Peyer's patch (tissue), 4 donors: ENCODE measurements at regions not wholly inside any gene's neighbourhood (a gene's known extent, or its start where the extent isn't known, plus 50 kb on each side); places are given as distances from the start of the nearest gene placed in this dataset.

Source experiments
- CTCF ChIP-seq, 6 experiments: fragments of 450-650 bp in 4 of 6; fragments of 200-600 bp in 2 of 6; sonication (generic) in 1 of 6; IDR thresholded peaks; one replicate each; pipeline ENCODE4 v1.5.1; 2017 to 2019; ENCODE audit warnings: antibody characterized with exemption in 6 of 6, mild to moderate bottlenecking in 3 of 6, moderate library complexity in 1 of 6
- POLR2A ChIP-seq, 2 donors: fragments of 450-650 bp; IDR thresholded peaks; one replicate each; pipeline ENCODE4 v1.5.1; 2017; ENCODE audit warnings: antibody characterized with exemption in 2 of 2, mild to moderate bottlenecking in 2 of 2, moderate library complexity in 2 of 2

- TF ChIP-seq CTCF (IDR thresholded peaks at IDR 0.05) (peak in 5 of 6 experiments; percentile 26 to 47 (median 35)), POLR2A (IDR thresholded peaks at IDR 0.05) (no peak)
Measured at GRCh38 chr6:71190809-71191208, 97.8 kb upstream of the OGFRL1 start.
